HG02642 (cell line): ENCODE measurements at regions not wholly inside any gene's neighbourhood (a gene's known extent, or its start where the extent isn't known, plus 50 kb on each side); places are given as distances from the start of the nearest gene placed in this dataset.

Experiments used
- ATAC-seq: cut with Tn5 transposase; IDR thresholded peaks from one replicate; pipeline ENCODE4 v1.9.1; 2021; ENCODE audit warnings: mild to moderate bottlenecking; ENCODE audit not compliant: unreplicated experiment, poor library complexity

DNA sequence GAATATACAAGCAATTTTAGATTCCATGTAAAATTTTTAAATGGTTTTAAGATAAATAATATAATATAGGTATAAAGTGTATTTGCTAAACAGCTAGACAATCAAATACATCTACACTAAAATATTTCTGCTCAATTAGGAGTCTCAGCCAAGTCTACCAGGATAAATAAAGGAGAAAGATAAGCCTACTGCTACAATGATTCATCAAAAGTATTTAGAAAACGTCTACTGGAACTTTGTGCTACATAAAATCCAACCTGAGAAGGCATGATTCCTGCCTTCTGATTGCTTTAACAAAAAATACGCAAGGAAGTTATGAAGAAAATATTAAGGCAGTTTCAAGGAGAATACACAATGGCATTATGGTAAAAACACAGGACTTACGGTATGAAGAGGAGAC lies 570.6 kb downstream of the EFNA5 start:
- ATAC-seq, result no peak

GRCh38 chr5:107099506-107099905 lies 571.2 kb downstream of the EFNA5 start:
- no peak for ATAC-seq

GRCh38 chr5:107092695-107093094 lies 578.0 kb downstream of the EFNA5 start:
- no peak for ATAC-seq

DNA sequence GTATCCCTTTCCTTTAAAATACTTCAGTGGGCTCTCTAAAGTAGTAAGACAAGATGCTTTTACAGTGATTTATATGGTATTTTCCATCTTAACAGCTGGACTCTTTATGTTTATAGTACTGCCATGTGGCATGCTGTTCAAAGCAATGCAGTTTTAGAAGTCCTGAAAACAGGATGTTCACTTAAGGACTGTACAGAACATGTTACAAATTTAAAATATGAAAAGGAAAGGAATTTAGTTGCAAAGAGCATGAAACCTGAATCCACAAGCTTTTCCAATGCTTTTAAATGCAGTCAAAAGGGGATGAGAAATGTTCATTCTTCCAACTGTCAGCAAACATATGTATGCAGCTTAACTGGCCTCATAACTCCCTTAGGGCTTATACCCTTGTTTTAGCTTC lies 580.2 kb downstream of the EFNA5 start:
- no peak for ATAC-seq

GRCh38 chr5:107088907-107089306 lies 581.8 kb downstream of the EFNA5 start:
- ATAC-seq, result no peak

DNA sequence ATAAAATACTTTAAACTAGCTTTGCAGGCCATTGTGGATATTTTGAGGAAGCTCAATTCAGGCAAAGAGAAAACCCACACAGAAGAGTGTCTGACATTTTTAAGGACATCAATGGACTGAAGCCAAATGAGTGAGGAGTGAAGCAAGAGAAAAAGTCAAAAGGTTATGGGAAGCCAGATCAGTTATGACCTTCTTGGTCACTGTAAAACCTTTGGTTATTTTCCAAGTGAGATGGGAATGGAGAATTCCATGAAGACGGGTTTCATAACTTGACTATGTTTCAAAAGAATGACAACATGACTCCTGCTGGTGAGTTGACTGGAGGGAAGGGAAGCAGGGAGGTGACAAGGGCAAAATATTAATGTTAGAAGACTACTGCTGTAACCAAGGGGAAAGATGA lies 585.2 kb downstream of the EFNA5 start:
- ATAC-seq, result no peak

DNA sequence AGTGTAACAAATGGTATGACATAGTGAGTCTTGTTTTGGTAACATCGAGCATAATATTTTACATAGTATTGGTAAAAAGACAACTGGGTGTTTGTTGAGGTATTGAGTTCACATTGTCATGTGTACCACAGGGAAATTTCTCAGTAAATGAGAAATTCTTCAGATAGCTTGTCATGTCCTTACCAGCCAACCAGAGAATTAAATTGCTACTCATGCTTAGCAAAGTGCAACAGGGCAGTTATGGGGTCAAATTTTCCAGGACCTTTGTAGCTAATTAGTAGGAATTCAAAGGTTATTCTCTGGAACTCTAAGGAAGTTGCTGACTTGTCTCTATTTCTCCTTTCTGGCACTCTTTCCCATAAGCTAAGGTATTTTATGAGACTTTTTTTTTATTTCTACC lies 595.7 kb downstream of the EFNA5 start:
- ATAC-seq, result no peak

DNA sequence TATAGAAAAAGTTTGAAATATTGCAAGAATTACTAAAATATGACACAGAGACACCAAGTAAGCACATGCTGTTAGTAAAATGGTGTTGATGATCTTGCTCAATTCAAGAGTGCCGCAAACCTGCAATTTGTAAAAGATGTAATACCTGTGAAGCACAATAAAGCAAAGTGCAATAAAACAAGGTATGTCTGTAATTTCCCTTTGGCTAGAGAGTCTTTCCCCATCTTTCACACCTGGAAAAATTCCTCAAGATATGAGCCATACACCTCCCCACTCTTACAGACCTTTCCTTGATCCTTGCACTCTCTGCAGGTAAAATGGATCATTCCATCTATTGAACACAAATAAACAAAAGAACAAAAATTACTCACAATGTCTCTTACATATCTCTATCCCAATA lies 597.8 kb downstream of the EFNA5 start:
- ATAC-seq, result no peak

- ATAC-seq, result no peak
Measured at GRCh38 chr5:107072440-107072839, 598.3 kb downstream of the EFNA5 start.

DNA sequence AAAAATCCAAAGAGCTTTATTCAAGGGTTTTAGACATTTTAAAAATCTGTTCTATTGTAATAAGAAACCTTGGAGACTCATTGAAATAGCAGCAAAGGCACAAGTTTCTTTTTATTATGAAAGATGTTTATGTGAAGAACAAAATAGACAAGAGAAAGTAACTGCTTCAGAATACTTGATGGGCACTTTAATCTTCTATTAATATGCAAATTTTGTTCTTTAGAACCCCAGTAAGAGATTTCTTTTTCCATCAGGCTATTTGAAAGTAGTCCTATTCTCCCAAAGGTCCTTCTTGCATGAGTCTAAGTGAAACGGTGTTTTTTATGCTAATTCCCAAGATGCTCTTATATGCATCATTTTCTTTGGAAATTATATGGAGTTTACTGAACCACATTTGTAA lies 602.0 kb downstream of the EFNA5 start:
- ATAC-seq, result no peak

DNA sequence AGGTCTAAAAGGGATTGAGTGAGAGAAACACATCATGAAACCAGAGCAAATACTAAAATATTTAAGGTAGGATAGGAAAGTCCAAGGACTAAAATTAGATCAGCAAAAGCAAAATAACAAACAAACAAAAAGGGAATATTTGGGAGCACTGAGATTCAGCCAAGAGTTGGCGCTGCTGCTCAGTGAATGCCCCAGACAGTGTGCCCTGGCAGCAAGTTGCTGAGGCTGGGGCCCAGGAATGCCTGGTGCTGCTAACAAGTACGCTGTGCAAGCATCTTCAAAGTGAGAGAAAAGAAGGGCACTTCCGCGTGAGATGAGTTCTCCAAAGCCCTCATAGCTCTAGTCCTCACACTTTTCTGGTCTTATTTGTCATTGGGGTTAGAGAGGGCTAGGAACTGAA lies 603.3 kb downstream of the EFNA5 start:
- ATAC-seq, result no peak

GRCh38 chr5:107063511-107063910 lies 607.2 kb downstream of the EFNA5 start:
- no peak for ATAC-seq

DNA sequence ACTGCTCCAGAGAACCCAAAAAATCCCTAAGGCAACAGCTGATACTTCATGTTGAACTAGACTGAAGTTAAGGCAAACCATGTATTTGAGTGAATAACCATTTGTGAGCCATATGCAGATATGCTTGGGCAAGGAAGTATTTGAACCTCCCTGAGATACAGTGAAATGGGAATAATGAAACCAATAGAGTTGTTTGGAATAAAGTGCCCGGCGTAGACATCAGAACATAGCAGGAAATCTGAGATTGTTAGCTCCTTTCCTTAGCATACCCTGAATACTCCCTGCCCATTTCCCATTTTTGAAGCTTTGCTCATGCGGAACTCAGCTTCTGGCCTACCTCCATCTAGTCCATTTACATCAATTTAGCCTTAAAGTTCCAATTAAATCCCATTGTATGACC lies 611.9 kb downstream of the EFNA5 start:
- no peak for ATAC-seq

DNA sequence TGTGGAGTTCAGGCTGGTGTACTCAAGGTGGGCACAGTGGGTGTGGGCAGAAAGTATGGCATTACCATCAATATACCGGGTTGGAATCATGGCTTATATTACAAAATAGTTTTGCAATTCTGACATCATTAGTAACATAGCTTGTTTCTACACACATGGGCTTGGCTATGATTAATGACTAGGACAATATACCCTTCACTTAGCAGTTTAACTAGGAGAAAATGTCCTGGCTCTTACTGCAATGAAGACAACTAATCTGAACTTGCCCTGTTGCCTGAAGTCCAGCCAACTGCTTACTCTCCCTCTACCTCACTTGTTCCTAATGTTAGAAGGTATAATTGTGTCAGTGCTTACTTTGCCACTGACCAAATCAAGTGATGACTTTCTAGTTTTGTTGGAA lies 612.5 kb downstream of the EFNA5 start:
- ATAC-seq, result no peak

GRCh38 chr5:107056278-107056677 lies 614.5 kb downstream of the EFNA5 start:
- ATAC-seq, result no peak

DNA sequence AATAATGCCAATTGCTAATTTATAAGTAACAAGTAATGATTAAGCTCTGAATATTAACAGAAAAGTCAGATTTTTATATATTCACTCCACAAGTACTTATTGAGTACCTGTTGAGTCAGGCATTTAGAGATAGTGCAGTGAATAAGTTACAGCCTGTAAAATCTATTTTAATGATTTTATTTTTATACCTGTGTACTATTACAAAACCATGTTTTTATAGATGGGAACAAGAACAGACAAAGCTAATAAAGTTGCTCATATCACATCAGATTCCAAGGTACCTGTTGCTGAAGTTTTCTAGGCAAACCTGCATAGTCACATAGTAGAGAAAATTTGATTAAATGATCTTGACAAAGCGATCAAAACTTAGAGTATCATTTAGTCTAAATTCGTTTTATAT lies 623.7 kb downstream of the EFNA5 start:
- no peak for ATAC-seq

DNA sequence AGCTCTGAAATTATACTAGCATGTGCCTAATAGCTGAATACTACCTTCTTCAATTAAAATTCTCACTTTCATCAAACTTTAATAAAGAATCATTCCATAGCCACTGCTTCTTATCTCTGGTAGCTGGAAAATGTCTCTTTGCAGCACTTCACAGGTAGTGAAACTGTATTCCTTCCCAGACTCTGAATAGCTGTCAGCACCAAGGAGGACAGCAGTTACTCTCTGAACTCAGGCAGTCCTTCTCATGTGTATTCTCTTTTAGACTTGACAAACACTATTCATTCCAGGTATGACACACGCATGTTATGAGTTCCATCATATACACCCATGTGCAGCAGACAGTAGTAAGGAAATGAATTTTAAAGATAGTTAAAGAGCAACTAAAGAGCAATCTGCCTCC lies 627.1 kb downstream of the EFNA5 start:
- ATAC-seq, result no peak

DNA sequence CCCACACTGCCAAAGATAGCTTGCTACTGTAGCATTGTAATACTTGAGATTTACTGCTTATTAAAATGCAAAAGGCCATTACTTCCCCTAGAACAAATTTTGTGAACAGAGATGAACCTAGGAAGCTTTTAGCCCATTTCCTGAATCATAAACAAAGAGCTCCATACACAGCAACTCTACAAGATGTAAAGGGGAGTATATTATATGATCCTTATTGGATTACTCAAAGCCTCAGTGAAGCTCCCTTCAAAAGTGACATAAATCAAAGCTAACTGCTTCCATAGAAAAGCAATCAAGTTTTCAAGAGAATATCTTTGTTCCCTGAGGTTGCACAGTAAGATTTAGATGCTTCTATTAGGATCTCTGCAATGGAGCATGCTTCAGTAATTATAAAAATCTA lies 629.8 kb downstream of the EFNA5 start:
- ATAC-seq, result no peak

DNA sequence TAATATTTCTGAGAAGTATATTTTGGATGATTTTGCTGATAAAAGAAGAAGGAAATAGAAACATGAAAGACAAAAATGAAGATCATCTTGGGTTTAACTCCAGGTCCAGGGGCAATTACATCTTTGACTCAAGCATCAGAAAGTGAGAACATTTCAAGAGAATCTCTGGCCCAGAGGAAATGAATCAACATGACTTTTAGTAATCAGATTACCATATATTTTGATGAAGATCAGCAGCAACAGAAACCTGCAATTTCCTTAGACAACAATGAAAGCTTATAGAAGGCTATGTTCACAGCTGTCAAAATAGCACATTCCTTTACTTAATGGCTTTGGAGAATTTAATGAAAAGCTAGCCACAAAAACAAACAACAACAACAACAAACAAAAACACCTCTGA lies 638.1 kb downstream of the EFNA5 start:
- ATAC-seq, result no peak

DNA sequence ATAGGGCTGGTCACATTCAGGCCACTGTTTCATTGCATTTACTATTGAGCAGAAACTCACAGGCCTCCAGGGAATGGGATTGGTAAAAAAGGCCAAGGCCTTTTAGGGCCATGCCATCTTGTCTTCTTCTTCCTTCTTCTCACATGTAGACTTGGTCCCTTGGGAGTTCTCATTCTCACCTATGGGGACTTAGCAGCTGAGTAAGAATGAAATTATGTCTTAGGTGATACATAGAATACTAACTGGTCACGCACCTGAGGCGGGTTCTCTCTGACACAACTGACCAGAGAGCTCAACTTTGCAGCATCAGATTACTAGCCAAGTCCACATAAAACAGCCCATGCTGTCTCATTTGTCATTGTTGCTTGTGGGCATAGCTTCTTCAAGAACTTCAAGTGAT lies 641.8 kb downstream of the EFNA5 start:
- ATAC-seq, result no peak

GRCh38 chr5:107025712-107026497 lies 644.8 kb downstream of the EFNA5 start:
- no peak for ATAC-seq

DNA sequence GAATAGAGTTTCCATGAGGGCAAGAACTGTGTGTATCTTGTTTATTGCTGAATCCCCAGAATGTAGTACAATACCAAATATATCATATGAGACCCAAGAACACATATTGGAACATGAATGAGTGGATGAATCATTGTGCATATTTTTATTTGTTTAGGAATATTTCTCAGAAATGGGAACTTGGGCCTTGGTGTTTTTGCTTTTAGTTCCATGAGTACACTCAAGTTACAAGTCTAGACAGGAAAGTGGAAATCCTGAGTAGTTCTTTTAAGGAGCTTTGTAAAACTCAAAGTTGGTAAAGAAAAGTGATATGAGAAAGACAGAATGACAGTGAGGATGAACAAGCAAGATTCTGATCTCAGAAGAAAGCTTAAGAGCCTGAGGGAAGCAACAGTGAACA lies 647.0 kb downstream of the EFNA5 start:
- ATAC-seq, result no peak

DNA sequence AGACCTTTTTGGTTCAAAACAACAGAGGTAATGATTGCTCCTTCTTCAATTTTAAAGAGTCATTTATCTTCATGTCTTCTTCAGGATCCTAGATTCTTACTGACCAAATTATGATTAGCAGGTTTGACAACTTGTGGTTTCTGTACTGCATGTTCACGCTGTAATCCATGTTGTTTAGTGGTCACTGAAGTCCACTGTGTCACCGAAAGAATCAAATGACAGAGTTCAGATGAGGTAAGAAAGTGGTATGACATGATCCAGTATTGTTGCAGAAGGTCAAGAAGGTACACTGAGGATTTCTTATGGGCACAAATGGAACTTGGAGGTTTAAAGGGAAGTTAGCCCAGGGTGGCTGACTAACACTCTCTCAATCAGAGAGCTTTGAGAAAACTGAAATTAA lies 649.2 kb downstream of the EFNA5 start:
- ATAC-seq, result no peak
